Tibial nerve (tissue), 4 donors: ENCODE measurements at regions not wholly inside any gene's neighbourhood (a gene's known extent, or its start where the extent isn't known, plus 50 kb on each side); places are given as distances from the start of the nearest gene placed in this dataset.

Experiments used
- DNase-seq, 2 donors: peaks; one replicate each; pipeline ENCODE4 v3.0.0-alpha.2; 2019; ENCODE audit warnings: low spot score in 2 of 2
- H3K27ac ChIP-seq, 4 donors: fragments of 200-600 bp; sonication (generic) in 3 of 4; one replicate each; pipeline ENCODE4 v1.5.1; 2017 to 2019; ENCODE audit warnings: mild to moderate bottlenecking in 1 of 4
- H3K27me3 ChIP-seq, 2 donors: fragments of 200-600 bp; sonication (generic) in 1 of 2; one replicate each; pipeline versions ENCODE4 v1.5.1 to v1.6.0; 2017 to 2019
- H3K36me3 ChIP-seq, 3 donors: fragments of 200-600 bp; sonication (generic); one replicate each; pipeline ENCODE4 v1.5.1; 2018 to 2019
- H3K4me1 ChIP-seq, 4 donors: fragments of 200-600 bp; sonication (generic) in 3 of 4; one replicate each; pipeline ENCODE4 v1.5.1; 2017 to 2019
- H3K4me3 ChIP-seq, 4 donors: fragments of 200-600 bp; sonication (generic) in 3 of 4; one replicate each; pipeline ENCODE4 v1.5.1; 2017 to 2019; ENCODE audit warnings: mild to moderate bottlenecking in 1 of 4, moderate library complexity in 1 of 4
- H3K9me3 ChIP-seq, 4 donors: fragments of 200-600 bp; sonication (generic) in 3 of 4; one replicate each; pipeline ENCODE4 v1.5.1; 2017 to 2019
- EP300 ChIP-seq, 2 donors: sonication (generic); formaldehyde crosslinking; IDR thresholded peaks; one replicate each; pipeline ENCODE4 v1.6.1; 2017; ENCODE audit warnings: antibody characterized with exemption in 2 of 2, mild to moderate bottlenecking in 1 of 2
- POLR2A ChIP-seq, 2 donors: fragments of 450-650 bp; IDR thresholded peaks; one replicate each; pipeline ENCODE4 v1.6.1; 2017; ENCODE audit warnings: antibody characterized with exemption in 2 of 2, mild to moderate bottlenecking in 2 of 2, moderate library complexity in 2 of 2
- WGBS, 2 donors: methylation state at CpG; one replicate each; pipeline ENCODE4 v1.1.5; 2018; 5-methylcytosine and 5-hydroxymethylcytosine counted together
- TF ChIP-seq, protein P1 (sequence below), 5 experiments: fragments of 200-600 bp in 3 of 5; fragments of 450-650 bp in 2 of 5; sonication (generic) in 3 of 5; IDR thresholded peaks; one replicate each; pipeline ENCODE4 v1.5.1; 2016 to 2019; ENCODE audit warnings: antibody characterized with exemption in 5 of 5, mild to moderate bottlenecking in 3 of 5, moderate library complexity in 2 of 5

DNA sequence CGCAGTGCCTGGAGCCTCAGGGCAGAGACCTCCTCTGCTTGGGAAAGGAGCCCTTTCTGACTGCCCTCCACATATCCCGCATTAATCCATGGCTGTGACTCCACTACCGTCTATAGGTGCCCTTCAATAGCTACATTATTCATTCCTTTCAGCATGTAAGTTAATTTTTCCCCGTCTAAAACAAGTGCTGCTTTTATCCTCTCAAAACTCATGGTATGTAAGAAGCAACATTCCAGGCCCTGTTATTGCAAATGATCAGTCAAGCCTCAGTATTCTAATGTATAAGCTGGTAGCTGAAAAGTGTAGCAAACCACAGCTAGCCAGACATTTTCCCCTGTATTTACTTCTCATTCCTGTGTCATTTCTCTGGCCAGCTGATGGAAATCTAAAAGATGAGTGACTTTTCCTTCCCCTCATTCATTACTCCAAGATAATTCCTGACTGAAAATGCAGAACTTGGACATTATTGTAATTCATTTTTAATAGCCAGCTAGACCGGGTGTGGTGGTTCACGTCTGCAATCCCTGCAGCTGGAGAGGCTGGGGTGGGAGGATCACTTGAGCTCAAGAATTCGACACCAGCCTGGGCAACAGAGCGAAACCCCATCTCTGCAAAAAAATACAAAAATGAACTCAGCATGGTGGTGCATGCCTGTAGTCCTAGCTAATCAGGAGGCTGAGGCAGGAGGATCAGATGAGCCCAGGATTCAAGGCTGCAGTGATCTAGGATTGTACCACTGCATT, 88.5 kb upstream of the SOD1 start:
- H3K27ac ChIP-seq = no peak overlapping the region
- peaks cover 0 to 4% (median 0%) of the 10 kb centered on the region in 4 donors for H3K4me1 ChIP-seq
- no peaks in the 10 kb centered on the region for H3K27me3 ChIP-seq
- H3K36me3 ChIP-seq = no peaks in the 10 kb centered on the region
- no peak overlapping the region for H3K4me3 ChIP-seq
- no peak for DNase-seq
- H3K9me3 ChIP-seq = peaks cover 0 to 14% (median 0%) of the 10 kb centered on the region in 4 donors
- WGBS, 2 donors = 45 to 53% methylated on average over 8 of the region's 8 CpGs
- TF ChIP-seq EP300 (IDR thresholded peaks at IDR 0.05) = no peak
- TF ChIP-seq, protein P1, sequence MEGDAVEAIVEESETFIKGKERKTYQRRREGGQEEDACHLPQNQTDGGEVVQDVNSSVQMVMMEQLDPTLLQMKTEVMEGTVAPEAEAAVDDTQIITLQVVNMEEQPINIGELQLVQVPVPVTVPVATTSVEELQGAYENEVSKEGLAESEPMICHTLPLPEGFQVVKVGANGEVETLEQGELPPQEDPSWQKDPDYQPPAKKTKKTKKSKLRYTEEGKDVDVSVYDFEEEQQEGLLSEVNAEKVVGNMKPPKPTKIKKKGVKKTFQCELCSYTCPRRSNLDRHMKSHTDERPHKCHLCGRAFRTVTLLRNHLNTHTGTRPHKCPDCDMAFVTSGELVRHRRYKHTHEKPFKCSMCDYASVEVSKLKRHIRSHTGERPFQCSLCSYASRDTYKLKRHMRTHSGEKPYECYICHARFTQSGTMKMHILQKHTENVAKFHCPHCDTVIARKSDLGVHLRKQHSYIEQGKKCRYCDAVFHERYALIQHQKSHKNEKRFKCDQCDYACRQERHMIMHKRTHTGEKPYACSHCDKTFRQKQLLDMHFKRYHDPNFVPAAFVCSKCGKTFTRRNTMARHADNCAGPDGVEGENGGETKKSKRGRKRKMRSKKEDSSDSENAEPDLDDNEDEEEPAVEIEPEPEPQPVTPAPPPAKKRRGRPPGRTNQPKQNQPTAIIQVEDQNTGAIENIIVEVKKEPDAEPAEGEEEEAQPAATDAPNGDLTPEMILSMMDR (IDR thresholded peaks at IDR 0.05) = no peak

DNA sequence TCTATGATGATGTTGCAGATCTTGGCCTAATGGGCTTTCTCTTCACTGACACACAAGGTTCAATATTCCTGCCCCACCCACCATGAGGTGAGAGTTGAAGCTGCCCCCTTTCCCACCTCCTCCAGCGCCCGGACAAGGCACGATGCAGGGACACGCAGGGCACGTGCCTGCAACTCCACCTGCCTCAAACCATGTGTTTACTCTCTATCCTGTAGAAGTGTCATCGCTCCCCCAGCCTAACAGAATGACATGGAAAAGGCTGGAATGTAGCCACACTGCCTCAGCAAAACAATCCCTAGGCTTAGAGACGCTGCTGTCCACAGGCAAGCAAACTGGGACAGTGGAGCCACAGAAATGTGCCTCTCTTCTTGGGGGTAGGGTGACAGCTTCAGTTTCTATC, 92.9 kb upstream of the SOD1 start:
- Histone ChIP-seq H3K27me3 (no peaks in the 10 kb centered on the region), H3K4me3 (no peak overlapping the region)

DNA sequence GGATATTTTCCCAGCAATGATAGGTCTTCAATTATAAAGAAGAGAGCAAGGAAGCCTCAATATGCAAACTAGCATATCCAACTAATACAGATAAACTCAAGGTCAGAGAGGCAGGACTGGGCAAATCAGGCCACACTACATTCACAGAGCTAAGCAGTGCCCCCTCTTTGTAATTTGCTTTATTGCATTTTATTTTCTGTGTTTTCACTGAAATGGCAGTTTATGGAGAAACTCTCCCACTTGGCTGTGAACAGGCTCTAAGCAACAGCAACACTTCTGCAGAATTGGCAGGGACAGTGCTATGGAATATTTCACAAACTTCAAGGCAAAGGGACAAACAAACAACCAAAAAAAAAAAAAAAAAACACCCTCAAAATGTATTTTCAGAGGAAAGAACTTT, 93.4 kb upstream of the SOD1 start:
- peaks cover 0 to 4% (median 0%) of the 10 kb centered on the region in 4 donors for H3K4me1 ChIP-seq
- H3K27me3 ChIP-seq = no peaks in the 10 kb centered on the region
- TF ChIP-seq POLR2A (IDR thresholded peaks at IDR 0.05) (no peak), EP300 (IDR thresholded peaks at IDR 0.05) (no peak)
- TF ChIP-seq, protein P1 (IDR thresholded peaks at IDR 0.05) = no peak
- no peaks in the 10 kb centered on the region for H3K36me3 ChIP-seq
- DNase-seq = no peak
- H3K27ac ChIP-seq = no peak overlapping the region
- no peak overlapping the region for H3K4me3 ChIP-seq
- no peaks in the 10 kb centered on the region for H3K9me3 ChIP-seq

More for the DNA sequence above, 92.9 kb upstream of the SOD1 start:
- WGBS, 2 donors = 44 to 64% methylated on average over 7 of the region's 7 CpGs
- H3K4me1 ChIP-seq = peaks cover 0 to 4% (median 0%) of the 10 kb centered on the region in 4 donors
- peak overlapping the region in 1 of 4 donors; percentile 18 for H3K27ac ChIP-seq
- no peaks in the 10 kb centered on the region for H3K9me3 ChIP-seq
- TF ChIP-seq, protein P1 (IDR thresholded peaks at IDR 0.05) = no peak
- TF ChIP-seq EP300 (IDR thresholded peaks at IDR 0.05) = no peak
- DNase-seq = no peak
- H3K36me3 ChIP-seq = no peaks in the 10 kb centered on the region

DNA sequence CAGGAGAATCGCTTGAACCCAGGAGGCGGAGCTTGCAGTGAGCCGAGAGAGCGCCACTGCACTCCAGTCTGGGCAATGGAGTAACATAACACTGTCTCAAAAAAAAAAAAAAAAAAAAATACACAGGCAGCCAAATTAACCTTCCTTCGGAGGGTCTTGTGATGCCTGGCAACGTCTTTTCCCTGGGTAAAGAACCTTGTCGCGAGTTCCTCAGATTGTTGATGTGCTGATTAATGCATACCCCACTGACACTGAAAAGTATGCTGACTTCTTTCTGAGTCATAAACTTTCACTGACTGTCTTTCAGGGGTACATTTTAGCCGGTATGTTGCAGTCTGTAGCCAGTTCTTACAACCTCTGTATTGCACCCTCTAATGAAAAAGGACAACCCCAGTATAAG, 95.1 kb upstream of the SOD1 start:
- Histone ChIP-seq H3K27me3 (no peaks in the 10 kb centered on the region), H3K4me1 (peaks cover 0 to 13% (median 2%) of the 10 kb centered on the region in 4 donors), H3K4me3 (no peak overlapping the region), H3K9me3 (no peaks in the 10 kb centered on the region), H3K36me3 (no peaks in the 10 kb centered on the region), H3K27ac (no peak overlapping the region)
- DNase-seq = no peak
- 66 to 80% methylated on average over 9 of the region's 9 CpGs for WGBS, 2 donors
- TF ChIP-seq, protein P1 (IDR thresholded peaks at IDR 0.05) = no peak
- TF ChIP-seq EP300 (IDR thresholded peaks at IDR 0.05) = no peak
- TF ChIP-seq POLR2A (IDR thresholded peaks at IDR 0.05) = no peak

DNA sequence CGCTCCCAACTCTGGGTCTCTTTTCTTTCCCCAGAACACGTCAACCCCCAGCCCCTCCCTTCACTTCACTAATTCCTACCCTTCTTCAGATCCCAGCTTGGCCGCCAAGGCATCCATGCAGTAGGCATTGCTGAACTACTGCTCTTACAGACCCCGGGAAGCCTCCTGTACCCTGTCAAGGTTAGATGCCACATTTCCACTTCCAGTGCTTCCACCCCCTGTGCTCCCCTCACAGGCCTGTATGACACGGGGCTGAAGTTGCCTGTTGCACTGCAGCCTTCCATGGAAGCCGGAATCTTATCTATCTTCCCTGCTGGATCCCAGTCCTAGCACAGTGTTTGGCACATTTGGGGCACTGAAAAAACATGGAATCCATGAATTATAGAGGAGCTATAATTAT, 99.0 kb upstream of the SOD1 start:
- Histone ChIP-seq H3K4me1 (peaks cover 0 to 28% (median 13%) of the 10 kb centered on the region in 4 donors), H3K9me3 (no peaks in the 10 kb centered on the region)
- TF ChIP-seq, protein P1 (IDR thresholded peaks at IDR 0.05) = no peak
- TF ChIP-seq POLR2A (IDR thresholded peaks at IDR 0.05) = no peak
- no peak for TF ChIP-seq EP300 (IDR thresholded peaks at IDR 0.05)

More for the DNA sequence above, 99.0 kb upstream of the SOD1 start:
- WGBS, 2 donors = 82 to 87% methylated on average over 6 of the region's 6 CpGs
- Histone ChIP-seq H3K27me3 (peaks cover 0 to 28% of the 10 kb centered on the region in 2 donors), H3K27ac (no peak overlapping the region), H3K4me3 (no peak overlapping the region), H3K36me3 (no peaks in the 10 kb centered on the region)
- DNase-seq = no peak
